OCI-LY3 (cell line): ENCODE measurements at regions not wholly inside any gene's neighbourhood (a gene's known extent, or its start where the extent isn't known, plus 50 kb on each side); places are given as distances from the start of the nearest gene placed in this dataset.

Experiments used
- CTCF ChIP-seq: fragments of 200-600, 300-600 bp; sonication (generic); IDR thresholded peaks from 2 replicates; pipeline ENCODE4 v1.5.1; 2014; ENCODE audit warnings: antibody characterized with exemption, low read length, low read depth
- EZH2phosphoT487 ChIP-seq: fragments of 200-600 bp; shearing (Covaris generic); IDR thresholded peaks from 2 replicates; pipeline ENCODE4 v1.6.1; 2018; ENCODE audit warnings: antibody characterized with exemption, mixed run types, low read depth

- TF ChIP-seq CTCF (no peak), EZH2phosphoT487 (no peak)
Observed at GRCh38 chr2:147049957-147050356, 794.9 kb upstream of the ACVR2A start.
